WTC11 (cell line): ENCODE measurements at regions not wholly inside any gene's neighbourhood (a gene's known extent, or its start where the extent isn't known, plus 50 kb on each side); places are given as distances from the start of the nearest gene placed in this dataset.

Experiments
- TF ChIP-seq, protein P1 (sequence below): sonication (generic); formaldehyde crosslinking; conservative IDR thresholded peaks from 2 replicates; pipeline ENCODE4 v1.8.1; 2022; ENCODE audit warnings: mild to moderate bottlenecking, missing genetic modification reagents
- TF ChIP-seq, protein P2 (sequence below): sonication (generic); formaldehyde crosslinking; IDR thresholded peaks from 2 replicates; pipeline ENCODE4 v1.8.0; 2022; ENCODE audit warnings: mild to moderate bottlenecking, missing genetic modification reagents
- TF ChIP-seq, protein P3 (sequence below): fragments of 200-600 bp; IDR thresholded peaks from 2 replicates; pipeline ENCODE4 v1.8.0; 2022; ENCODE audit warnings: antibody characterized with exemption
- TF ChIP-seq, protein P4 (sequence below): sonication (generic); formaldehyde crosslinking; IDR thresholded peaks from 2 replicates; pipeline ENCODE4 v1.8.0; 2022; ENCODE audit warnings: mild to moderate bottlenecking, missing genetic modification reagents

DNA sequence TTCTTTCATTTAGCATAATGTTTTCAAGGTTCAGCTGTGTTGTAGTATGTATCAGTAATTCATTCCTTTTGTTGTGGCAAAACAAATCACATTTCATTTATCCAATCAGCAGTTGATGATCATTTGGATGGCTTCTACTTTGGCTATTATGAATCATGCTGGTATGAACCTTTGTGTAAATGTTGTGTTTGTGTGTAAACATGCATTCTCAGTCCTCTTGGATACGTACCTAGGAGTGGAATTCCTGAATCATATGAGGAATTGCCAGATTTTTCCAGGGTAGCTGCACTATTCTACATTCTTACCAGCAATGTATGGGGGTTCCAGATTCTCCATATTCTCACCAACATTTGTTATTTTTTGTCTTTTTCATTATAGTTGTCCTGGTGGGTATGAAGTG, 578.5 kb upstream of the MKI67 start:
- TF ChIP-seq, protein P1, sequence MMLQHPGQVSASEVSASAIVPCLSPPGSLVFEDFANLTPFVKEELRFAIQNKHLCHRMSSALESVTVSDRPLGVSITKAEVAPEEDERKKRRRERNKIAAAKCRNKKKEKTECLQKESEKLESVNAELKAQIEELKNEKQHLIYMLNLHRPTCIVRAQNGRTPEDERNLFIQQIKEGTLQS (CRISPR knock-in tag): no peak
- TF ChIP-seq, protein P2, sequence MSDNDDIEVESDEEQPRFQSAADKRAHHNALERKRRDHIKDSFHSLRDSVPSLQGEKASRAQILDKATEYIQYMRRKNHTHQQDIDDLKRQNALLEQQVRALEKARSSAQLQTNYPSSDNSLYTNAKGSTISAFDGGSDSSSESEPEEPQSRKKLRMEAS: no peak
- TF ChIP-seq, protein P3, sequence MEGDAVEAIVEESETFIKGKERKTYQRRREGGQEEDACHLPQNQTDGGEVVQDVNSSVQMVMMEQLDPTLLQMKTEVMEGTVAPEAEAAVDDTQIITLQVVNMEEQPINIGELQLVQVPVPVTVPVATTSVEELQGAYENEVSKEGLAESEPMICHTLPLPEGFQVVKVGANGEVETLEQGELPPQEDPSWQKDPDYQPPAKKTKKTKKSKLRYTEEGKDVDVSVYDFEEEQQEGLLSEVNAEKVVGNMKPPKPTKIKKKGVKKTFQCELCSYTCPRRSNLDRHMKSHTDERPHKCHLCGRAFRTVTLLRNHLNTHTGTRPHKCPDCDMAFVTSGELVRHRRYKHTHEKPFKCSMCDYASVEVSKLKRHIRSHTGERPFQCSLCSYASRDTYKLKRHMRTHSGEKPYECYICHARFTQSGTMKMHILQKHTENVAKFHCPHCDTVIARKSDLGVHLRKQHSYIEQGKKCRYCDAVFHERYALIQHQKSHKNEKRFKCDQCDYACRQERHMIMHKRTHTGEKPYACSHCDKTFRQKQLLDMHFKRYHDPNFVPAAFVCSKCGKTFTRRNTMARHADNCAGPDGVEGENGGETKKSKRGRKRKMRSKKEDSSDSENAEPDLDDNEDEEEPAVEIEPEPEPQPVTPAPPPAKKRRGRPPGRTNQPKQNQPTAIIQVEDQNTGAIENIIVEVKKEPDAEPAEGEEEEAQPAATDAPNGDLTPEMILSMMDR: no peak
- TF ChIP-seq, protein P4, sequence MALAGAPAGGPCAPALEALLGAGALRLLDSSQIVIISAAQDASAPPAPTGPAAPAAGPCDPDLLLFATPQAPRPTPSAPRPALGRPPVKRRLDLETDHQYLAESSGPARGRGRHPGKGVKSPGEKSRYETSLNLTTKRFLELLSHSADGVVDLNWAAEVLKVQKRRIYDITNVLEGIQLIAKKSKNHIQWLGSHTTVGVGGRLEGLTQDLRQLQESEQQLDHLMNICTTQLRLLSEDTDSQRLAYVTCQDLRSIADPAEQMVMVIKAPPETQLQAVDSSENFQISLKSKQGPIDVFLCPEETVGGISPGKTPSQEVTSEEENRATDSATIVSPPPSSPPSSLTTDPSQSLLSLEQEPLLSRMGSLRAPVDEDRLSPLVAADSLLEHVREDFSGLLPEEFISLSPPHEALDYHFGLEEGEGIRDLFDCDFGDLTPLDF (CRISPR knock-in tag): no peak
